Myocyte (in vitro differentiated cells): ENCODE measurements at regions not wholly inside any gene's neighbourhood (a gene's known extent, or its start where the extent isn't known, plus 50 kb on each side); places are given as distances from the start of the nearest gene placed in this dataset.
A peak's percentile ranks its signal among the peaks of the same experiment; 100 is the strongest.

ENCODE experiments used
- DNase-seq: peaks from one replicate; pipeline ENCODE4 v3.0.0-alpha.2; 2012; ENCODE audit warnings: low read depth

GRCh38 chr1:213675043-213675442 lies 312.7 kb upstream of the PROX1 start:
- no peak for DNase-seq

- DNase-seq, result peak; percentile 36
Observed at GRCh38 chr1:213676736-213677135, 311.0 kb upstream of the PROX1 start.

GRCh38 chr1:213678348-213678747 lies 309.4 kb upstream of the PROX1 start:
- DNase-seq, result no peak

- DNase-seq, result no peak
Observed at GRCh38 chr1:213678753-213679152, 309.0 kb upstream of the PROX1 start.

DNA sequence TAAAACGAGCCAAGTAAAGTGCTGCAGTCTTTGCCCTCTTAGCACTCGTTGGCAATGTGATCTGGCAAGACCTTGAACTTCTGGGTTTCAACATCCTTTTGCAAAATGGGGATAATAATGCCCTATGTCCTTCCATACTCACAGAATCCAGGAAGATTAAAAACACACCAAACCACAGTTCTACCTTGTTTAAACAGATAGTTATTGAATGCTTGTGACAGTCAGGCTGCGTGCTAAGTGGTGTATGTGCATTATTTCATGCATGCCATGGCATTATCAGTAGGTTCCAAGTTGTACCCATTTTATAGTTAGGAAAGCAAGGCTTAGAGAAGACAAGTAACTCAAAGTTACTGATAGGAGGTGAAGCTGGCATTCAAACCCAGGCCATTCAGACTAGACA lies 308.6 kb upstream of the PROX1 start:
- no peak for DNase-seq

GRCh38 chr1:213680677-213681325 lies 307.0 kb upstream of the PROX1 start:
- no peak for DNase-seq

- no peak for DNase-seq
Observed at GRCh38 chr1:213681788-213682340, 305.9 kb upstream of the PROX1 start.

DNA sequence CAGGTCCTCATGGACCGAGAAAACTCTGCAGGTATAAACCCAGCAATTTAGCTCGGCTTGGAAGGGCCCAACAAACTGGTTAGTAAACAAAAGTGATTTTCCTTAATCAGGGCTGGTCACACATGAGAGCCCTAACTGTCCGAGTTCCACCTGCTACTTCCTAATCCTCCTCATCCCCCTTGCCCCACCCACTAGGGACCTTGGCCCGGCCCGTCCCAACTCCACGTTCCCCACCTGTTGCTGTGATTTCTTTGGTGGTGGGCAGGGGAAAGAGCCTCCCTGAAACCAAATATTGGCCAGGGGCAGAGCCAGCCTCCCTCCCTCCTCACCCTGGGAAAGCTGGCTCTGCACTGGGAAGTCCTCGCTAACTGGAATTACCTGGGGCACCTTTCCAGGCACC lies 304.2 kb upstream of the PROX1 start:
- no peak for DNase-seq

DNA sequence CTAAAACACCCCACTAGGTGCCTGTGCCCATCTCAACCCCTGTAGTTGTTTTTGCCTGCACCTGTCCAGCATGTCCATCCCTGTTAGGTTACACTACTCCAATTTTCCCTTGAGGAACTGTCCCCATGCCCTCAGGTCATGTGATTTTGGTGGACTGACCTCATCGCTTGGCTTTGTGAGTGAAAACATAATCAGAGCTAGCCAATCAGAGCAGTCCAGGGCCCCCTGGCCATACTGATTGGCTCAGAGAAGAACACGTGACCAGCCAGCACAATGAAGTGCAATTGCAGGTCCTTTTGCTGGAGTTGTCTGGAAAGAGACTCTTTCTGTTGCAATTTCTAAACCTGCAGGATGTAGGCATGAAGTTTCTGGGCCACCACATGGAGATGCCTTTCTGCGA lies 303.3 kb upstream of the PROX1 start:
- DNase-seq, result no peak

GRCh38 chr1:213685992-213686582 lies 301.7 kb upstream of the PROX1 start:
- no peak for DNase-seq

DNA sequence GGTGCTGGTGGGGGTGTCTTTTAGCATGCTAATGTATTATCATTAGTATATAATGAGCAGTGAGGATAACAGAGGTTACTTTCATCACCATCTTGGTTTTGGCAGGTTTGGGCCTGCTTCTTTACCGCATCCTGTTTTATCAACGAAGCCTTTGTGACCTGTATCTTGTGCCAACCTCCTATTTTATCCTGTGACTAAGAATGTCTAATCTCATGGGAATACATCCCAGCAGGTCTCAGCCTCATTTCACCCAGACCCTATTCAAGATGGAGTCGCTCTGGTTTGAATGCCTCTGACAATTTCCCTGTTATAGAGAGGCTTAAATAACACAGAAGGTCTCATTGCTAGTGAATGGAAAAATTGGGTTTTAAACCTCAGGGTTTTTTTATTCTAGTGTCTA lies 300.8 kb upstream of the PROX1 start:
- DNase-seq, result no peak

DNA sequence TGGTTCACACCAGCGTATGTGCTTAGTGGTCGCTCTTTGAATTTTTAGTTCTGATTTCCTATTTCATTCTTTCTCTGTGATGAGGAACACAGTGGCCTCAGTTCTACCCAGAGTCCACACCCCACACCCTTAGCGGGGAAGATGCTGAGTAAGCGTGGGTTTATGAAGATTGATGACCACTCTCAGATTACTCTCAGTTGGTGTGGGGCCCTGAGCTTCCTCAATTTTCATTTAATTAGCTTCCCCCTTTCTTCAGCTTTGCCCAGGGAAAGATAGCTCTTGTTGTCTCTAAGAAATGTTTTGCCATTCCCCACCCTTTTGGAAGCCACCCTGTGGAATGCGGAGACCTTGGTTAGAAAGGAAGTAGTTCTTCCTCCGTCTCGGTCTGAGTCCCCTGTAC lies 299.9 kb upstream of the PROX1 start:
- DNase-seq, result no peak

DNA sequence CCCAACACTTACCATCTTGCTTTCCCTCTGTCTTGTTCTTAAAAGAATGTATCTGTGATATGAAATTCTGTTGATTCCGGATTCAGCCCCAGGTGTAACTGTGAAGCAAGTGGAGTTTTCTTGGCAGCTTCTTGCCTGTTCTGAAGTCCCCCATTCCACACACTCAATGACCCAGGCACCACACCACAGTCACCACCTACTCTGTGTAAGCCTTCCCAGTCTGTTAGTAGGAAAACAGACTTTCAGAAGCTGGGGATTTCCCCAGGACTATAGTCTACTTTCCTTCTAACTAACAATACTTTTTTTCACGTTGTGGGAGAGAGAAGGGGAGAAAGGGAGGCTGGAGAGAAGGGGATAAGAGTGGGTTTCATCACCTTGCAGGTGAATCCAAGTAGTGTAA lies 299.1 kb upstream of the PROX1 start:
- no peak for DNase-seq

DNA sequence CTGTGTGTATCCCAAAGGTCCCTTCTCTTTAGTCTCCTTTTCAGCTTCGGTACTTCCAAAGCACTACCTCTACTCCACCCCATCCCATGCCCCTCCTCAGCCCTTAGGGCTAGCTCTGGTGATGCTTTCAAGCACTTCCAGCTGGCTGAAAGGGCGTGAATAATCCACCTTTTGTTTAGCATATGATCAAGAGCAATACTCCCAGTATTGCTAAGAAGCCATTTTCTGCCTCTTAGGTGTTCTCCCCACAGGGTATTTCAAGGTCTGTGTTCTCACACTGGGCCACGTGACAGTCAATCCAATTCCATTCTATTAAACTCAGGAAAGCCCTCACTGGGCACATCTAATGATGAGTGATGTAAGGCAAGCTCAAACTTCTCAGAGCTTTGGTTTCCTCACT lies 298.5 kb upstream of the PROX1 start:
- no peak for DNase-seq

DNA sequence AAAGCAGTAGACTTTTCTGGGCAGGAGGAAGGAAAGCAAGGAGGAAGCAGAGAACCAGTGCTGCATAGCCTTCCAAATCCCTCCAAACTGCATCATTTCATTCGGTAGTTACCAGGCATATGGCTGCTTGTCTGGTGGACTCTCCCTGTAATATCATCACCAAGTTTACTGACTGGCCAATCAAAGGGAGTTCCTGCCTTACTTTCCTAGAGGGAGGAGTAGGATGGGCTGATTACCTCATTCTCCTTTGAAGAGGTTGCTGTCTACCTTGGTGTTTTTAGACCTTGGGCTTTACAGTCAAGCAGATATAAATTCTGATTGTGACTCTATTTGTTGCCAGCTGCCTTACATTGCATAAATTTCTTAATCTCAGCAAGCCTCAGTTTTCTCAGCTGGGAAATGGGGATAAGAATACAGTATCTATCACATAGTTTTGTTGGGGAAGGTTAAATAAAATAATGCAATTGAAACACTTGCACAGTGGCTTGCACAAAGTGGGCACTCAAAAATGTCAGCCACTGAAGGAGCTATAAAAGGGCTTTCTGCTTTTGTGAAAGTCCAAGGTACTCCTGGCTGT lies 297.3 kb upstream of the PROX1 start:
- DNase-seq, result no peak

DNA sequence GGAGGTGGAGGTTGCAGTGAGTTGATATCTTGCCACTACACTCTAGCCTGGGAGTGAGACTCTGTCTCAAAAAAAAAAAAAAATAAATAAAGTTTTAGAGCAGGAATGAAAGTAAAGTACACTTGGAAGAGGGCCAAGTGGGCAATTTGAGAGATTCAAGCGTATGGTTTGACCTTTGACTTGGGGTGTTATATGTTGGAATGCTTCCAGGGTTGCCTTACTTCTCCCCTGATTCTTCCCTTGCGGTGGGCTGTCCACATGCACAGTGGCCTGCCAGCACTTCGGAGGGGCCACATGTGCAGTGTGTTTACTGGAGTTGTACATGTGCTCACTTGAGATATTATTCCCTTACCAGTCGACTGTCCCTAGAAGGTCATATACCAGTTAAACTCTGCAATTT lies 295.5 kb upstream of the PROX1 start:
- DNase-seq, result no peak

DNA sequence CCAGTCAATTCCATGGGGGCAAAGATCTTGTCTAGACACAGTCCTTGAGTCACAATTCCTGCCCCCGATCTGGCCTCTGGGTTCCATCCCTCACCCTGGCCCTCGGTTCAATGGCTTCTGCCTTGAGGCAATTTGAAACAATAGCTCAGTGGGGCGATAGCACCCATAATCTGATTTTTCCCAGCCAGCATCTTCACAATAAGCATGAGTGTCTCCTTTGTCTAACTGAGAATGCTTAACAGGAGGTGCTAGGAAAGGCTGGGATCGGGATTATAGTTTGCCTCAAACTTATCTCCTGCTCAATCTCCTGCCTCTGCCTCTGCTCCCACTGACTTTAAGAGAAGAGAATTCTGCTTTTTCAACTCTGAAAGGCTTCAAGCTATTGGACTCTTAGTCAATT lies 293.9 kb upstream of the PROX1 start:
- DNase-seq, result no peak

- DNase-seq, result no peak
Observed at GRCh38 chr1:213697192-213697802, 290.5 kb upstream of the PROX1 start.

- no peak for DNase-seq
Observed at GRCh38 chr1:213698092-213698702, 289.6 kb upstream of the PROX1 start.

GRCh38 chr1:213702703-213703102 lies 285.1 kb upstream of the PROX1 start:
- no peak for DNase-seq

DNA sequence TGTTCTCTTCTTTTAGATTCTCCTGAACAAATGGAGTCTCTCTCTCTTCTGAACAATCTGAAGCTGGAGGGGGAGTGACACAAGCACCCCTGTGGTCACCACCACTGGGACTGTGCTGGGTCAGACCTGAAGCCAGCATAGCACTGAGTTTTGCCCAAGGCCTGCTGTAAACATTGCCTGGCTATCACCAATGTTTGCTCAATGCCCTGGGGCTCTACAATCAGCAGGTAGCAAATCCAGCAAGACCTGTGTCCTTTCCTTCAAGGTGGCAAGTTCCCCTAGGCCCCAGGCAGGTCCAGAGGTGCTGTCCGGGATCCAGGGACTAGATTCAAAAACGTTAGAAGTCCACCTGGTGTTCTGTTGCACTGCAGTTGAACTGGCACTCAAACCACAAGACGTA lies 282.8 kb upstream of the PROX1 start:
- DNase-seq, result no peak
